A673 (cell line): ENCODE measurements at regions not wholly inside any gene's neighbourhood (a gene's known extent, or its start where the extent isn't known, plus 50 kb on each side); places are given as distances from the start of the nearest gene placed in this dataset.

Experiments
- EZH2 ChIP-seq: fragments of 200-600 bp; sonication (generic); IDR thresholded peaks from 2 replicates; pipeline ENCODE4 v1.6.1; 2017; ENCODE audit warnings: borderline replicate concordance, low read depth, mild to moderate bottlenecking, mixed read lengths, antibody characterized with exemption, low read length; ENCODE audit not compliant: poor library complexity, severe bottlenecking
- TF ChIP-seq, protein P1 (sequence below): fragments of 300-800, 200-600 bp; sonication (generic); conservative IDR thresholded peaks from 2 replicates; pipeline ENCODE4 v1.5.1; 2017; ENCODE audit warnings: low read depth, mild to moderate bottlenecking, antibody characterized with exemption, low read length, moderate library complexity, mixed read lengths

DNA sequence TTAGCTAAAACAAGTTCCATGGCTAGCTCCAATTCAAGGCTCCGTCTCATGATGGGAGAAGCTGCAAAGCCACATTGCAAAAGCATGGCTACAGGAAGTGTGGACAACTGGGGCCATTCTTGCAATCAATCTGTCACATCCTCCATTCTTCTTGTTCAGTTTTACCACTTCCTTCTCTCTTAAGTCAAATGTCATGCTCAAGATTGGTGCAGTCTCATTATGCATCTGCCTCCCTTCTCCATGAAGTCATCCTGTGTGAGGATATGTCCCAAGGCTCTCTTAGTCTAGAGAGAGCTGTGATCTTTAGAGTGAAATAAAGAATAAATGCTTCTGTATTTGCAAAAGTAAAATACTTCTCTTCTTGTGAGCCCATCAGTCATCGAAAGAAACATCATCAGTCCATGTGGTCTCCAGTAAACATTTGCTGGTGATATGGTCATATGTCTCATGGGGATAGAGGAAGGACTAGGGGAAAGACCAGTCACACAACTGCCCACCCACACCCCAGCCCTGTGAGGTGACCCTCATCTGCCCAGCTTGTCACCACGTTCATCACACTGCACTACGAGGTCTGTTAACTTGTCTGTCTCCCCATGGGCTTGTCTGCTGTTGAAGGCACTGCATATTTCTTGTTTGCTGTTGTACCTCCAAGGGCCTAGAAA lies 303.0 kb downstream of the NUAK1 start:
- no peak for TF ChIP-seq EZH2
- TF ChIP-seq, protein P1, sequence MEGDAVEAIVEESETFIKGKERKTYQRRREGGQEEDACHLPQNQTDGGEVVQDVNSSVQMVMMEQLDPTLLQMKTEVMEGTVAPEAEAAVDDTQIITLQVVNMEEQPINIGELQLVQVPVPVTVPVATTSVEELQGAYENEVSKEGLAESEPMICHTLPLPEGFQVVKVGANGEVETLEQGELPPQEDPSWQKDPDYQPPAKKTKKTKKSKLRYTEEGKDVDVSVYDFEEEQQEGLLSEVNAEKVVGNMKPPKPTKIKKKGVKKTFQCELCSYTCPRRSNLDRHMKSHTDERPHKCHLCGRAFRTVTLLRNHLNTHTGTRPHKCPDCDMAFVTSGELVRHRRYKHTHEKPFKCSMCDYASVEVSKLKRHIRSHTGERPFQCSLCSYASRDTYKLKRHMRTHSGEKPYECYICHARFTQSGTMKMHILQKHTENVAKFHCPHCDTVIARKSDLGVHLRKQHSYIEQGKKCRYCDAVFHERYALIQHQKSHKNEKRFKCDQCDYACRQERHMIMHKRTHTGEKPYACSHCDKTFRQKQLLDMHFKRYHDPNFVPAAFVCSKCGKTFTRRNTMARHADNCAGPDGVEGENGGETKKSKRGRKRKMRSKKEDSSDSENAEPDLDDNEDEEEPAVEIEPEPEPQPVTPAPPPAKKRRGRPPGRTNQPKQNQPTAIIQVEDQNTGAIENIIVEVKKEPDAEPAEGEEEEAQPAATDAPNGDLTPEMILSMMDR: no peak
